Endothelial cell of umbilical vein (primary cell): ENCODE measurements at regions not wholly inside any gene's neighbourhood (a gene's known extent, or its start where the extent isn't known, plus 50 kb on each side); places are given as distances from the start of the nearest gene placed in this dataset.

Source experiments
- BruUV-seq: library from RNA; stranded (reverse); fragments of 400-500 nt; replicated peaks from 2 replicates; lab custom pipeline; 2021; lab: Mats Ljungman, UMichigan
- CTCF ChIA-PET: fragments of 300-600, 350-600 bp; sonication (Branson Sonifier 250); formaldehyde crosslinking; loops from one replicate; lab custom pipeline; 2021; ENCODE audit warnings: antibody characterized with exemption, inconsistent platforms; lab: Charles Lee
- POLR2A ChIA-PET: fragments of 300-600, 350-600 bp; sonication (Branson Sonifier 250); formaldehyde crosslinking; loops from one replicate; lab custom pipeline; 2021; ENCODE audit warnings: antibody characterized with exemption, inconsistent platforms; lab: Charles Lee
- DNase-seq: peaks from one replicate; pipeline ENCODE4 v3.0.0-alpha.2; 2011; ENCODE audit warnings: low read depth, low spot score
- FAIRE-seq: peaks from 2 replicates; lab custom pipeline; 2011; peaks lifted over from hg19 to GRCh38; lab: Jason Lieb, UNC
- H2AFZ ChIP-seq: 2 replicates; pipeline ENCODE4 v1.6.0; 2012; ENCODE audit warnings: low read depth, low read length, control low read depth, inconsistent platforms
- H3K27ac ChIP-seq: 2 replicates; pipeline ENCODE4 v1.5.1; 2011; ENCODE audit warnings: low read depth, mild to moderate bottlenecking, control low read depth, low read length, moderate library complexity; ENCODE audit not compliant: insufficient read depth
- H3K27me3 ChIP-seq, 2 experiments: 2 replicates each; pipeline versions ENCODE4 v1.6.0 to v1.6.1; 2011; ENCODE audit warnings: low read length in 2 of 2, mixed read lengths in 1 of 2; ENCODE audit not compliant: control insufficient read depth in 2 of 2, insufficient read depth in 2 of 2
- H3K36me3 ChIP-seq, 2 experiments: 2 replicates in 1 of 2; 3 replicates in 1 of 2; pipeline ENCODE4 v1.5.1; 2011; ENCODE audit warnings: low read length in 2 of 2, mild to moderate bottlenecking in 1 of 2, moderate library complexity in 1 of 2; ENCODE audit not compliant: control insufficient read depth in 2 of 2, insufficient read depth in 2 of 2; ENCODE audit errors: extremely low read depth in 1 of 2
- H3K4me1 ChIP-seq: 3 replicates; pipeline ENCODE4 v1.5.1; 2011; ENCODE audit warnings: mild to moderate bottlenecking, low read length; ENCODE audit not compliant: control insufficient read depth, insufficient read depth; ENCODE audit errors: extremely low read depth
- H3K4me2 ChIP-seq: 2 replicates; pipeline ENCODE4 v1.6.1; 2011; ENCODE audit warnings: low read length, control low read depth, mixed read lengths; ENCODE audit not compliant: insufficient read depth
- H3K4me3 ChIP-seq, 3 experiments: fragments of 200-600 bp in 1 of 3; sonication (generic), shearing (Covaris generic) in 1 of 3; replicated peaks in 1 of 3; 2 replicates each; pipeline ENCODE4 v1.5.1; 2011 to 2016; ENCODE audit warnings: control low read depth in 3 of 3, low read length in 3 of 3, mild to moderate bottlenecking in 2 of 3, inconsistent platforms in 1 of 3, low read depth in 1 of 3, moderate library complexity in 1 of 3; ENCODE audit not compliant: insufficient read depth in 1 of 3
- H3K79me2 ChIP-seq: 2 replicates; pipeline ENCODE4 v1.6.0; 2012; ENCODE audit warnings: low read length, inconsistent platforms; ENCODE audit not compliant: control insufficient read depth, insufficient read depth
- H3K9ac ChIP-seq: replicated peaks from 2 replicates; pipeline ENCODE3; 2011; ENCODE audit warnings: low read length, control low read depth; ENCODE audit not compliant: insufficient read depth; ENCODE audit errors: extremely low read depth
- H3K9me1 ChIP-seq: replicated peaks from 3 replicates; pipeline ENCODE4 v1.6.0; 2011; ENCODE audit warnings: mild to moderate bottlenecking, low read length; ENCODE audit not compliant: control insufficient read depth, insufficient read depth; ENCODE audit errors: extremely low read depth
- H3K9me3 ChIP-seq: replicated peaks from 2 replicates; pipeline ENCODE4 v1.5.1; 2012; ENCODE audit warnings: low read length, inconsistent platforms; ENCODE audit not compliant: control insufficient read depth, insufficient read depth
- H4K20me1 ChIP-seq: replicated peaks from 2 replicates; pipeline ENCODE3; 2011; ENCODE audit warnings: mild to moderate bottlenecking, low read length; ENCODE audit not compliant: control insufficient read depth, insufficient read depth; ENCODE audit errors: extremely low read depth
- EZH2 ChIP-seq: IDR thresholded peaks from 2 replicates; pipeline ENCODE4 v1.6.1; 2012; ENCODE audit warnings: borderline replicate concordance, low read depth, mild to moderate bottlenecking, moderate library complexity, low read length, inconsistent platforms; ENCODE audit not compliant: severe bottlenecking
- FOS ChIP-seq: IDR thresholded peaks from 2 replicates; pipeline ENCODE4 v1.6.1; 2011; ENCODE audit warnings: mild to moderate bottlenecking, low read length, moderate library complexity, borderline replicate concordance; ENCODE audit not compliant: insufficient read depth
- GATA2 ChIP-seq: IDR thresholded peaks from 2 replicates; pipeline ENCODE4 v1.7.0; 2011; ENCODE audit warnings: low read depth, mild to moderate bottlenecking, moderate library complexity, mixed read lengths, low read length; ENCODE audit not compliant: insufficient read length, insufficient read depth
- MYC ChIP-seq: IDR thresholded peaks from one replicate; pipeline ENCODE4 v1.6.1; 2011; ENCODE audit warnings: mild to moderate bottlenecking, low read depth, low read length
- POLR2A ChIP-seq: IDR thresholded peaks from 2 replicates; pipeline ENCODE4 v1.6.1; 2012; ENCODE audit warnings: low read depth, mild to moderate bottlenecking, control low read depth, low read length
- POLR2AphosphoS5 ChIP-seq: IDR thresholded peaks from 2 replicates; pipeline ENCODE4 v1.6.1; 2012; ENCODE audit warnings: low read depth, mild to moderate bottlenecking, control low read depth, low read length, moderate library complexity; ENCODE audit not compliant: insufficient read depth
- dilution Hi-C: fragments of 300-500 bp; cut with MboI; formaldehyde crosslinking; loops from one replicate; pipeline ENCODE4 v1.15.0; 2019; ENCODE audit warnings: low sequenced_read_pairs; ENCODE audit not compliant: extremely low pct_ligation_motif_present
- intact Hi-C: fragments of 100-400 bp; cut with micrococcal nuclease; formaldehyde crosslinking; loops from one replicate; pipeline ENCODE4 v1.10.0; 2022
- TF ChIP-seq, protein P1 (sequence below): IDR thresholded peaks from 2 replicates; pipeline ENCODE4 v1.6.1; 2011; ENCODE audit not compliant: insufficient read depth, insufficient read length
- TF ChIP-seq, protein P2 (sequence below), 2 donors: IDR thresholded peaks; 1 replicate in 1 of 2; 2 replicates in 1 of 2; pipeline ENCODE4 v1.5.1; 2011; ENCODE audit warnings: low read length in 2 of 2, mild to moderate bottlenecking in 2 of 2, moderate library complexity in 2 of 2, control low read depth in 1 of 2, inconsistent platforms in 1 of 2, low read depth in 1 of 2; ENCODE audit not compliant: insufficient read depth in 1 of 2; ENCODE audit errors: extremely low read depth in 1 of 2

DNA sequence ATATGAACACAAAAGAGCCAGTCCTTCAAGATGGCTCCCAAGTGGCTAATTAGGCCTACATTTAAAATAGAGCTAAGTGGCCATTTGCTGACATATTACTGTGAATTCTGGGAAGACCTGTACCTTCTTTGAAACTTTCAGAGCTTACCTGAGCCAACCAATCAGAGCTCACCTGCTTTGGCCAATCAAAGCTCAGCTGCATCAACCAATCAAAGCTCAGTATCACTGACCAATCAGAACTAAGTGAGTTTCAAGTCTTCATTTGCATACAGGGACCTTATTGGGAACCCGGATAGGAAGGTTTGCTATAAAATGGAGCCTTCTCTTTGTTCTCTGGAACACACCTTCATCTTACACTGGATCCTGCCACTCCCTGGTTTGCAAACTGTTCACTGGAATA, 63.7 kb downstream of the FOXL1 start:
- Histone ChIP-seq H3K79me2 (no peaks in the 10 kb centered on the region), H3K9me1 (no peaks in the 10 kb centered on the region), H3K36me3 (no peaks in the 10 kb centered on the region), H3K27ac (no peak overlapping the region), H3K4me3 (no peak overlapping the region), H3K9me3 (no peaks in the 10 kb centered on the region), H2AFZ (no peak overlapping the region), H3K27me3 (peaks cover 0 to 1% of the 10 kb centered on the region in 2 experiments), H4K20me1 (no peaks in the 10 kb centered on the region), H3K4me1 (no peaks in the 10 kb centered on the region), H3K9ac (no peak overlapping the region), H3K4me2 (no peak overlapping the region)
- intact Hi-C loops: no loop called here
- no peak for DNase-seq
- ChIA-PET POLR2A (interaction anchor here (0.6 kb wide), 1 partner anchor 49 kb away, joined by 3 read pairs; no protein-coding TSS in a partner anchor), CTCF (interaction anchor here (1.2 kb wide), 1 partner anchor 66 kb away, joined by 3 read pairs; no protein-coding TSS in a partner anchor)
- dilution Hi-C loops: no loop called here
- TF ChIP-seq POLR2A: no peak
- TF ChIP-seq, protein P1, sequence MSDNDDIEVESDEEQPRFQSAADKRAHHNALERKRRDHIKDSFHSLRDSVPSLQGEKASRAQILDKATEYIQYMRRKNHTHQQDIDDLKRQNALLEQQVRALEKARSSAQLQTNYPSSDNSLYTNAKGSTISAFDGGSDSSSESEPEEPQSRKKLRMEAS: no peak
- TF ChIP-seq FOS: no peak
- no peak for TF ChIP-seq MYC
- no peak for TF ChIP-seq POLR2AphosphoS5
- no peak for TF ChIP-seq EZH2
- TF ChIP-seq GATA2: no peak
- TF ChIP-seq, protein P2, sequence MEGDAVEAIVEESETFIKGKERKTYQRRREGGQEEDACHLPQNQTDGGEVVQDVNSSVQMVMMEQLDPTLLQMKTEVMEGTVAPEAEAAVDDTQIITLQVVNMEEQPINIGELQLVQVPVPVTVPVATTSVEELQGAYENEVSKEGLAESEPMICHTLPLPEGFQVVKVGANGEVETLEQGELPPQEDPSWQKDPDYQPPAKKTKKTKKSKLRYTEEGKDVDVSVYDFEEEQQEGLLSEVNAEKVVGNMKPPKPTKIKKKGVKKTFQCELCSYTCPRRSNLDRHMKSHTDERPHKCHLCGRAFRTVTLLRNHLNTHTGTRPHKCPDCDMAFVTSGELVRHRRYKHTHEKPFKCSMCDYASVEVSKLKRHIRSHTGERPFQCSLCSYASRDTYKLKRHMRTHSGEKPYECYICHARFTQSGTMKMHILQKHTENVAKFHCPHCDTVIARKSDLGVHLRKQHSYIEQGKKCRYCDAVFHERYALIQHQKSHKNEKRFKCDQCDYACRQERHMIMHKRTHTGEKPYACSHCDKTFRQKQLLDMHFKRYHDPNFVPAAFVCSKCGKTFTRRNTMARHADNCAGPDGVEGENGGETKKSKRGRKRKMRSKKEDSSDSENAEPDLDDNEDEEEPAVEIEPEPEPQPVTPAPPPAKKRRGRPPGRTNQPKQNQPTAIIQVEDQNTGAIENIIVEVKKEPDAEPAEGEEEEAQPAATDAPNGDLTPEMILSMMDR (IDR thresholded peaks at IDR 0.05; ENCODE audit: extremely low read depth in 1 of 2, insufficient read depth in 1 of 2, low read depth in 1 of 2, low read length in 2 of 2): no peak
- FAIRE-seq: no peak
- no TSS peak for BruUV-seq
